ENCODE measurements at regions not wholly inside any gene's neighbourhood (a gene's known extent, or its start where the extent isn't known, plus 50 kb on each side); places are given as distances from the start of the nearest gene placed in this dataset.

GRCh38 chr3:176579711-176580185, 617.5 kb downstream of the TBL1XR1 start:
- no peaks in the 10 kb centered on the region for H3K27me3 ChIP-seq (ENCODE audit: insufficient read depth, low read length)
- no peak for TF ChIP-seq CTCF (conservative IDR thresholded peaks at IDR 0.05)

More at GRCh38 chr3:176579711-176580185, 617.5 kb downstream of the TBL1XR1 start:
- Histone ChIP-seq H2BK15ac (ENCODE audit: low read depth, low read length) (no peak overlapping the region), H3K27ac (ENCODE audit: insufficient read length, low read depth, low read length) (no peak overlapping the region), H3K4me2 (ENCODE audit: insufficient read depth, insufficient read length, low read length) (no peak overlapping the region), H2AK5ac (ENCODE audit: insufficient read length, low read length) (no peak overlapping the region), H2BK12ac (ENCODE audit: insufficient read length, low read depth, low read length) (no peak overlapping the region), H3K14ac (ENCODE audit: insufficient read depth, low read length) (no peak overlapping the region), H3K56ac (ENCODE audit: insufficient read length, low read depth, low read length) (no peak overlapping the region), H2AFZ (ENCODE audit: low read length) (no peak overlapping the region), H3K23me2 (ENCODE audit: insufficient read length, low read depth, low read length, poor library complexity, severe bottlenecking) (no peaks in the 10 kb centered on the region), H4K20me1 (ENCODE audit: control insufficient read depth, insufficient read depth, insufficient read length) (no peaks in the 10 kb centered on the region), H3K9me3 (ENCODE audit: control insufficient read depth, low read depth, low read length) (no peaks in the 10 kb centered on the region), H4K8ac (replicated peaks; ENCODE audit: insufficient read length, low read depth, low read length) (no peak overlapping the region), H2BK120ac (ENCODE audit: low read depth, low read length, poor library complexity, severe bottlenecking) (no peak overlapping the region), H2BK5ac (ENCODE audit: insufficient read length, low read length) (no peak overlapping the region), H3K23ac (ENCODE audit: insufficient read length, low read depth, low read length) (no peak overlapping the region), H3T11ph (ENCODE audit: low read length) (no peak overlapping the region), H2BK20ac (ENCODE audit: low read depth, low read length, poor library complexity, severe bottlenecking) (no peak overlapping the region), H4K5ac (ENCODE audit: insufficient read length, low read depth, low read length) (no peak overlapping the region), H3K18ac (ENCODE audit: insufficient read length, low read depth, low read length) (no peak overlapping the region), H3K79me1 (ENCODE audit: insufficient read depth, low read depth, low read length, poor library complexity, severe bottlenecking) (no peaks in the 10 kb centered on the region), H3K4ac (ENCODE audit: low read depth, low read length) (no peak overlapping the region), H3K79me2 (ENCODE audit: insufficient read depth, low read length) (no peaks in the 10 kb centered on the region), H3K4me1 (ENCODE audit: insufficient read depth, low read length) (0 out of 2 replicates have a peak, but pooled peaks cover 3% of the 10 kb centered on the region), H3K9ac (ENCODE audit: extremely low read depth, insufficient read length, low read length) (no peak overlapping the region), H4K91ac (ENCODE audit: insufficient read length, low read depth, low read length) (no peak overlapping the region)
- Mint-ChIP-seq H3K4me3 (no peak overlapping the region), H3K9me3 (peaks cover 2 to 3% of the 10 kb centered on the region in 2 experiments; a peak in 1 of 5 replicates), H3K4me1 (peaks cover 13 to 14% of the 10 kb centered on the region in 2 experiments), H3K36me3 (ENCODE audit: insufficient read depth in 1 of 3, low read depth in 3 of 3) (no peaks in the 10 kb centered on the region; a peak in 1 of 7 replicates), H3K27me3 (ENCODE audit: low read depth) (no peaks in the 10 kb centered on the region), H3K27ac (no peak overlapping the region)
- no CpG with 5 or more reads among the region's 2 CpGs for WGBS (ENCODE audit: extremely low coverage, insufficient read length, low lambda C conversion rate)
- no peak for DNase-seq

Data from H9 (cell line).